H9 (cell line): ENCODE measurements at regions not wholly inside any gene's neighbourhood (a gene's known extent, or its start where the extent isn't known, plus 50 kb on each side); places are given as distances from the start of the nearest gene placed in this dataset.

ENCODE experiments used
- DNase-seq: peaks from one replicate; pipeline ENCODE4 v3.0.0-alpha.2; 2017
- H2AFZ ChIP-seq: one replicate; pipeline ENCODE4 v1.6.1; 2013; ENCODE audit warnings: mild to moderate bottlenecking, low read length, control low read depth, moderate library complexity
- H2AK5ac ChIP-seq: 2 replicates; pipeline ENCODE4 v1.6.1; 2013; ENCODE audit warnings: low read length, control low read depth, mixed read lengths; ENCODE audit not compliant: insufficient read length
- H2BK120ac ChIP-seq: one replicate; pipeline ENCODE4 v1.6.1; 2013; ENCODE audit warnings: low read depth, mild to moderate bottlenecking, low read length, control low read depth, inconsistent platforms; ENCODE audit not compliant: poor library complexity, severe bottlenecking
- H2BK12ac ChIP-seq: 2 replicates; pipeline ENCODE4 v1.6.1; 2013; ENCODE audit warnings: low read length, control low read depth, mixed read lengths, low read depth; ENCODE audit not compliant: insufficient read length
- H2BK15ac ChIP-seq: 2 replicates; pipeline ENCODE4 v1.6.1; 2013; ENCODE audit warnings: low read depth, low read length, control low read depth
- H2BK20ac ChIP-seq: one replicate; pipeline ENCODE4 v1.6.1; 2013; ENCODE audit warnings: low read depth, mild to moderate bottlenecking, low read length, control low read depth, inconsistent platforms; ENCODE audit not compliant: poor library complexity, severe bottlenecking
- H2BK5ac ChIP-seq: 2 replicates; pipeline ENCODE4 v1.6.1; 2013; ENCODE audit warnings: low read length, control low read depth, mixed read lengths; ENCODE audit not compliant: insufficient read length
- H3K14ac ChIP-seq: 2 replicates; pipeline ENCODE4 v1.6.1; 2013; ENCODE audit warnings: low read length, control low read depth; ENCODE audit not compliant: insufficient read depth
- H3K18ac ChIP-seq: 2 replicates; pipeline ENCODE4 v1.6.1; 2013; ENCODE audit warnings: low read depth, mild to moderate bottlenecking, mixed read lengths, low read length, control low read depth; ENCODE audit not compliant: insufficient read length
- H3K23ac ChIP-seq: 2 replicates; pipeline ENCODE4 v1.6.1; 2013; ENCODE audit warnings: low read length, control low read depth, mixed read lengths, low read depth; ENCODE audit not compliant: insufficient read length
- H3K23me2 ChIP-seq: 2 replicates; pipeline ENCODE4 v1.6.1; 2013; ENCODE audit warnings: low read depth, mild to moderate bottlenecking, mixed read lengths, low read length, control low read depth; ENCODE audit not compliant: insufficient read length, poor library complexity, severe bottlenecking
- H3K27ac ChIP-seq: 2 replicates; pipeline ENCODE4 v1.5.1; 2013; ENCODE audit warnings: low read length, control low read depth, mixed read lengths, low read depth; ENCODE audit not compliant: insufficient read length
- H3K27me3 ChIP-seq: 2 replicates; pipeline ENCODE4 v1.6.1; 2013; ENCODE audit warnings: low read length, control low read depth, inconsistent platforms; ENCODE audit not compliant: insufficient read depth
- H3K4ac ChIP-seq: 2 replicates; pipeline ENCODE4 v1.6.1; 2013; ENCODE audit warnings: low read depth, mild to moderate bottlenecking, control low read depth, inconsistent platforms, low read length, moderate library complexity
- H3K4me1 ChIP-seq: 2 replicates; pipeline ENCODE4 v1.6.1; 2013; ENCODE audit warnings: low read length, control low read depth, inconsistent platforms; ENCODE audit not compliant: insufficient read depth
- H3K4me2 ChIP-seq: 2 replicates; pipeline ENCODE4 v1.6.1; 2013; ENCODE audit warnings: low read length, control low read depth, mixed read lengths; ENCODE audit not compliant: insufficient read length, insufficient read depth
- H3K56ac ChIP-seq: 2 replicates; pipeline ENCODE4 v1.6.1; 2013; ENCODE audit warnings: low read depth, mild to moderate bottlenecking, mixed read lengths, low read length, control low read depth; ENCODE audit not compliant: insufficient read length
- H3K79me1 ChIP-seq: 2 replicates; pipeline ENCODE4 v1.6.1; 2013; ENCODE audit warnings: low read depth, mild to moderate bottlenecking, moderate library complexity, low read length, control low read depth, inconsistent platforms; ENCODE audit not compliant: insufficient read depth, poor library complexity, severe bottlenecking
- H3K79me2 ChIP-seq: 2 replicates; pipeline ENCODE4 v1.6.1; 2013; ENCODE audit warnings: low read length, control low read depth, inconsistent platforms; ENCODE audit not compliant: insufficient read depth
- H3K9ac ChIP-seq: 2 replicates; pipeline ENCODE4 v1.6.1; 2013; ENCODE audit warnings: low read length, control low read depth, mixed read lengths; ENCODE audit not compliant: insufficient read length; ENCODE audit errors: extremely low read depth
- H3K9me3 ChIP-seq: one replicate; pipeline ENCODE4 v1.6.1; 2013; ENCODE audit warnings: low read depth, low read length, inconsistent platforms; ENCODE audit not compliant: control insufficient read depth
- H3T11ph ChIP-seq: one replicate; pipeline ENCODE4 v1.6.1; 2013; ENCODE audit warnings: mild to moderate bottlenecking, low read length, control low read depth, inconsistent platforms
- H4K20me1 ChIP-seq: one replicate; pipeline ENCODE4 v1.6.1; 2013; ENCODE audit not compliant: control insufficient read depth, insufficient read length, insufficient read depth
- H4K5ac ChIP-seq: 2 replicates; pipeline ENCODE4 v1.6.1; 2013; ENCODE audit warnings: low read depth, mild to moderate bottlenecking, mixed read lengths, low read length, control low read depth; ENCODE audit not compliant: insufficient read length
- H4K8ac ChIP-seq: replicated peaks from 2 replicates; pipeline ENCODE4 v1.6.1; 2013; ENCODE audit warnings: low read length, control low read depth, mixed read lengths, low read depth; ENCODE audit not compliant: insufficient read length
- H4K91ac ChIP-seq: 2 replicates; pipeline ENCODE4 v1.6.1; 2013; ENCODE audit warnings: low read depth, mild to moderate bottlenecking, moderate library complexity, mixed read lengths, low read length, control low read depth; ENCODE audit not compliant: insufficient read length
- H3K27ac Mint-ChIP-seq, 3 experiments: 2 replicates in 2 of 3; 3 replicates in 1 of 3; pipeline ENCODE4 v1.8.0; 2020 to 2021; ENCODE audit warnings: mixed read lengths in 3 of 3, mild to moderate bottlenecking in 1 of 3, moderate library complexity in 1 of 3
- H3K27me3 Mint-ChIP-seq: 2 replicates; pipeline ENCODE4 v1.8.0; 2021; ENCODE audit warnings: low read depth, mild to moderate bottlenecking, moderate library complexity, mixed read lengths
- H3K36me3 Mint-ChIP-seq, 3 experiments: 2 replicates in 2 of 3; 3 replicates in 1 of 3; pipeline ENCODE4 v1.8.0; 2020 to 2021; ENCODE audit warnings: low read depth in 3 of 3, mixed read lengths in 3 of 3; ENCODE audit not compliant: insufficient read depth in 1 of 3
- H3K4me1 Mint-ChIP-seq, 2 experiments: 2 replicates each; pipeline ENCODE4 v1.8.0; 2020; ENCODE audit warnings: mixed read lengths in 2 of 2
- H3K4me3 Mint-ChIP-seq, 2 experiments: 2 replicates in 1 of 2; 3 replicates in 1 of 2; pipeline ENCODE4 v1.8.0; 2020 to 2021; ENCODE audit warnings: mild to moderate bottlenecking in 2 of 2, mixed read lengths in 2 of 2, moderate library complexity in 1 of 2
- H3K9me3 Mint-ChIP-seq, 2 experiments: 2 replicates in 1 of 2; 3 replicates in 1 of 2; pipeline ENCODE4 v1.8.0; 2020; ENCODE audit warnings: mild to moderate bottlenecking in 2 of 2, mixed read lengths in 2 of 2, moderate library complexity in 1 of 2
- CTCF ChIP-seq: fragments of 200-600 bp; sonication (generic); conservative IDR thresholded peaks from 3 replicates; pipeline ENCODE4 v1.8.0; 2021; ENCODE audit warnings: antibody characterized with exemption, mild to moderate bottlenecking
- WGBS: extraction: QIAGEN DNeasy Blood & Tissue Kit; methylation state at CpG from one replicate; pipeline ENCODE4 v1.1.7; 2013; ENCODE audit warnings: missing lambda C conversion rate, low lambda C conversion rate, mixed read lengths; ENCODE audit not compliant: insufficient read length; ENCODE audit errors: extremely low coverage; 5-methylcytosine and 5-hydroxymethylcytosine counted together

GRCh38 chr18:5806860-5807259 lies 88.5 kb downstream of the TMEM200C start:
- H3K27ac ChIP-seq = no peak overlapping the region
- H3K14ac ChIP-seq = no peak overlapping the region
- Mint-ChIP-seq H3K27me3 (no peaks in the 10 kb centered on the region), H3K27ac (no peak overlapping the region), H3K36me3 (peaks cover 24 to 61% (median 25%) of the 10 kb centered on the region in 3 experiments), H3K4me3 (no peak overlapping the region), H3K4me1 (peaks cover 3 to 4% of the 10 kb centered on the region in 2 experiments; a peak in 3 of 4 replicates), H3K9me3 (peaks cover 62 to 69% of the 10 kb centered on the region in 2 experiments)
- no peak overlapping the region for H2BK20ac ChIP-seq
- no peak overlapping the region for H2BK12ac ChIP-seq
- H4K91ac ChIP-seq = no peak overlapping the region
- H2BK120ac ChIP-seq = no peak overlapping the region
- H3K27me3 ChIP-seq = no peaks in the 10 kb centered on the region
- no peak overlapping the region for H2AK5ac ChIP-seq
- DNase-seq = no peak
- TF ChIP-seq CTCF = no peak
- no peak overlapping the region for H4K5ac ChIP-seq
- no peak overlapping the region for H2AFZ ChIP-seq
- H3T11ph ChIP-seq = no peak overlapping the region
- no peak overlapping the region for H2BK5ac ChIP-seq
- H3K4ac ChIP-seq = no peak overlapping the region
- H4K20me1 ChIP-seq = no peaks in the 10 kb centered on the region
- H3K18ac ChIP-seq = no peak overlapping the region
- H3K9me3 ChIP-seq = peaks cover 20% of the 10 kb centered on the region
- no peak overlapping the region for H3K4me2 ChIP-seq
- no peak overlapping the region for H3K56ac ChIP-seq
- H3K4me1 ChIP-seq = no peaks in the 10 kb centered on the region
- H3K79me2 ChIP-seq = no peaks in the 10 kb centered on the region
- no peak overlapping the region for H2BK15ac ChIP-seq
- H3K23me2 ChIP-seq = no peaks in the 10 kb centered on the region
- no peak overlapping the region for H3K9ac ChIP-seq
- no peak overlapping the region for H3K23ac ChIP-seq
- WGBS = no CpG with 5 or more reads among the region's 5 CpGs
- H4K8ac ChIP-seq = no peak overlapping the region
- no peaks in the 10 kb centered on the region for H3K79me1 ChIP-seq
